Fibroblast of skin of right quadriceps (primary cell): ENCODE measurements at regions not wholly inside any gene's neighbourhood (a gene's known extent, or its start where the extent isn't known, plus 50 kb on each side); places are given as distances from the start of the nearest gene placed in this dataset.
"Not testable (repeated sequence)": the region's sequence is repeated elsewhere in the genome, so short reads cannot be mapped to it uniquely, and the experiment has no call there.

ENCODE experiments used
- DNase-seq: peaks from one replicate; pipeline ENCODE4 v3.0.0-alpha.2; 2013

- DNase-seq, result no peak
These were observed 548.0 kb upstream of the SALL3 start for GRCh38 chr18:78431606-78432005.

DNA sequence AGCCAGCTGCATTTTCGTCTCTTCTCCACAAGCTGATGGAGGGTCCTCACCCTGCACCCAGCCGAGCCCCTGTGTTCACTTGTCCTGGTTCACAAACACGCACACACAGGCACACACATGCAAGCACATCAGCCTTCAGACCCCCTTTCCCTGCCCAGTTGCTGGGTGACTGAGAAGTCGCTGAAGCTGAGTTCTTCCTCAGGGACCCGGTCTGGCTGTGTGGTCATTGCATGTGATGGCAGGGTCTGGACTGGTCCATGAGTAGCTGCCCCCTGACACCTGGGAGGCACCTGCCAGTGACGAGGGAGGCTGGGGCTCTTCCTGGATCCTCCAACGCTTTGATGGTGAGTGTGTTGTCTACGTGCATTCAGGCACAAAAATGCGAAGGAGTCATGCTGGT is 546.1 kb upstream of the SALL3 start:
- DNase-seq, result no peak

DNA sequence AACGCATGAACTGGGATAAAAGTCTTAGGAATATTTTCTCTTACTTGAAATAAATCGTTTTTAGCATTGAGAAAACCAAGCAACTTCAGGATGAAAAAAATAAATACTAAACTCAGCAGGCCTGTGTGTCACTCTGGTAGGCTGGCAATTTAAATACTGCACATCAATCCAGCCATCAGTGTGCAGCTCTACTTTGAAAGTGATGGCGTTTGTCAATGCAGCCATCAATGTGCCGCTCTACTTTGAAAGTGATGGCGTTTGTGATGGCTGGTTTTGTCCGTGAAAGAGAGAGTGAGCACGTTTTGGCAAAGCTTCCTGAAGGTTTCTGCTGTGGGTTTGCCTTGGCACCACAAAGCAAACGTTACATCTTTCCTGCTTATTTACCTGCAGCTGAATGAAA is 543.5 kb upstream of the SALL3 start:
- no peak for DNase-seq

DNA sequence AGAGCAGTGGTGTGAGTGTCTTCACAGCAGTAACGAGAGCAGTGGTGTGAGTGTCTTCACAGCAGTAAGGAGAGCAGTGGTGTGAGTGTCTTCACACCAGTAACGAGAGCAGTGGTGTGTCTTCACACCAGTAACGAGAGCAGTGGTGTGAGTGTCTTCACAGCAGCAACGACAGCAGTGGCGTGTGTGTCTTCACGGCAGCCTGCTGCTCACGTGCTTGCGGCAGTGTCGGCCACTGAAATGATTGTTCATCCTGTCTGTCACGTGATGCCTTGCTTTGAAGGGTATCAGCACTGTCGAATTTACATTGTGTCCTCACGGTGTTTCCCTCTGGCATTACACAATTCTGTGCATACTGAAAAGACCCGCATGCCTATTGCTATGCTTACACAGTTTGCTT is 541.4 kb upstream of the SALL3 start:
- DNase-seq, result not testable (repeated sequence)

DNA sequence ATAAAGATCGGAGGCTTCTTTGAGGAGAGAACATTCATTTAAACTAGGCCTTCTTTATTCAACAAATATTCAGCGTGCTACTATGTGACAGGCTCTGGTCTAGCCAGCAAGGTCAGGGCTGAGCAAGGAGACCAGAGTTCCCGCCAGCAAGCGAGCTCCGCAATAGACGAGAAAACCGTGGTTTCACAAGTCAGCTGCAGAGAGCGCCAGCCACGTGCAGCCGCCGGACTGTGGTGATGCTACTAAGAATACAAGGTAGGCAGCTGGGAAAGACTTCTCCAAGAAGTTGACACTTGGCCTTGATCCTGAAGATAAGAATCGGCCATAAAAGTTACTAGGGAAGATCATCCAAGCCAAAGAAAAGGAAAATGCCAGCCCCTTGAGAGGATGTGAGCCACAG is 533.7 kb upstream of the SALL3 start:
- no peak for DNase-seq

DNA sequence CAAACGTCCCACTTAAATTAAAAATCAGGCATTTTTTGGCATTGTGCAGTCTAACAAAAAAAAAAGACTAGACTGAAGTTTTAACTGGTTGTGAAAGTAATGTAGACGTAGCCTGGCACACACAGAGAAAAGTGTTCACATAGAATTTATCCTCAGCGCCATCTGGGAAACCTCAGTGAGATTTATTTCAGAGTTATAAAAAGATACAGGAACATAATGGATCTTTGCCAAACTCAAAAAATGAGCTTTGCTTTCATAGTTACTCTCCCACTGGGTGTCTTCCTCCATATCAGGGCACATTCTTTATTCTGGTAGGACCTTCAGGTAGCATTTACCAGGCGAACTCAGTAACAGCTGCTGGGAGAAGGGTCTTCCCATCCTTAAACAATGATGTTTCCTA is 532.4 kb upstream of the SALL3 start:
- DNase-seq, result no peak

DNA sequence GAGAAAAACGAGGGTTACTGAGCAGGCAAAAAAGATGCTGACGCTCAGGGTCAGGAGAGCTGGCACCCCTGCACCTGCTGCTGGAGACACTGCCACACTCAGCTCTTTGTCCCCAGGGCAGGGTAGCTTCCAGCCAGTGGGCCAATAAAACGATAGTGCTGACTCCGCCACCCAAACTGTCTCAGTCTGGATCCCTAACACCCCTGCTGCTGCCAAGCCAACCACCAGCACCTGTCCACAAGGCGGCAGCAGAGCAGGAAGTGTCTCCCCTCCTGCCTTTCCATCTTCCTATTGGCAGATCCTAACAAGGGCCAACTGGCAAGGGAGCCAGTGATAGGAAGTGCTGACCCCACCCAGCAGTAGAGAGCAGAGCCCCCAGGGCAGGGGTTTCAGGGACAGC is 531.5 kb upstream of the SALL3 start:
- DNase-seq, result no peak

DNA sequence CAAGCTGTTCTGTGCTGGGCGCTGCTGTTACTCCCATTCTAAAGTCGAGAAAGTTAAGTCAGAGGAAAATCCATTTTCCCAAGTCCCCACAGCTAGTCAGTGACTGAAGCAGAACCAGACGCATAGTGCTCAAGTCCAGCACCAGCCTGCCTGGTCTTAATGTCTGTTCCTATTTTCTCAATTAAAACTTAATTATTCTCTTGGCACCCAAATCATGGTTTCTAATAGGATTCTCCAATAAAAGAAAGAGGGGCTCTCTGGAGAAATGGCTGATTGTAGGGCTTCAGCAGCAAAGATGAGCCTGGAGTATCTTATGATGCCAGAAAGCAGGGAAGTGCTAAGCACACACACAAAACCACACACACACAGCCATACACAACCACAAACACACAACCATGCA is 531.0 kb upstream of the SALL3 start:
- DNase-seq, result no peak

GRCh38 chr18:78454221-78454620 is 525.4 kb upstream of the SALL3 start:
- no peak for DNase-seq

DNA sequence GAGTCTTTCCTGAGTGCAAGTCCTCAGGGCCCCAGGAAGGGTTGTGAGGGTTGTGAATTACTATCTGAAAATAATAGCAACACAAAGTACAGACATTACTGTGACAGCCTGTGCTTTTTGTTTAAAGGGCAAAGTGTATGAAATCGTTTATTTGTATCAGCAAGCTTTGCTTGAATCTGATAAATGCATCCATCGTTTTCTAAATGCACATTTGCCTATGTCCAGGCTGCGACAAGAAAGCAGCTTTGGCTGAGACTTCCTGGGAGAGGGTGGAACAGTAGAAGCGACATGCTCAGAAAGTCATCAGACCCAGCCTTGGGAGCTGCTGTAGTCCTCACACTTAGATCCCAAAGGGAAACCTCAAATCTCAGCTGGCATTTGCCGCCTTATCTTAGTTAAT is 524.2 kb upstream of the SALL3 start:
- no peak for DNase-seq

- no peak for DNase-seq
These were observed 522.6 kb upstream of the SALL3 start for GRCh38 chr18:78457011-78457410.

GRCh38 chr18:78457731-78458130 is 521.9 kb upstream of the SALL3 start:
- no peak for DNase-seq

GRCh38 chr18:78458356-78458755 is 521.3 kb upstream of the SALL3 start:
- no peak for DNase-seq

DNA sequence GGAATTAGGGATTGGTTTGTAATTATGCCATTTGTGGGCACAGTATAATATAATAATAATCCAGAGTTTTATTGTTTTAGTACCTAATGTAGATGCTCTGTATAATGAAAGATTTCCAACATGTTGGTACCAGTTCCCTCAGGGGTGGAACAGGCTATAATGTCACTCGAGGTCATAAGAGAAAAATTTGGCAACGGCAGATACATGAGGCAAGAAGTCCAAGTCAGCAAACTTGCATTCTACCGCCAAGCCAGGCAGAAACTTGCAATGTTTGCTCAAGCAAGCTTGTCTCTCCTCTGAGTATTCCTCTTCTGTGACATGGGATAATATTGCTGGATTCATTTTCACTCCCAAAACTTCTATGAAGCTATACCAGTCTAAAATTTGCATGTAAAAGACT is 520.0 kb upstream of the SALL3 start:
- DNase-seq, result no peak

- DNase-seq, result no peak
These were observed 519.1 kb upstream of the SALL3 start for GRCh38 chr18:78460558-78460957.

- DNase-seq, result no peak
These were observed 506.1 kb upstream of the SALL3 start for GRCh38 chr18:78473563-78473962.

DNA sequence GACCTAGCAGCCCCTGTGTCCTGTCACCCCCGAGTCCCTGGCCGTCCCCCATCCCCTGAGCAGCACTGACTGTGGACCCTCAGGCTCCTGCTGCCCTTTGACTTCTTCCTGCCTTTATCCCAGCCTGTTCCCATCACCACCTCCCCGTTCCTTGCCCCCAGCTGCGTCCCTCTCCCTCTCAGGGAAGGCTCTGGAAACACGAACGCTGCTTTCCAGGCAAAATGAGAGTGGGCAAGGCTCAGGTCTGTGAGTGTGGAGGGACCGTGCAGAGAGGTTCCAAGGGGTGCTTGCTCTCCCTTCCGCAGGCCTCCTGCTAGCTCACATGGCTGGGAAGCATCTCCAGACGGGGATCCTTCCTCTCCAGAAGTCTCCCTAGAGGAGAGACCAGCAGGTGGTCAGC is 501.8 kb upstream of the SALL3 start:
- no peak for DNase-seq

DNA sequence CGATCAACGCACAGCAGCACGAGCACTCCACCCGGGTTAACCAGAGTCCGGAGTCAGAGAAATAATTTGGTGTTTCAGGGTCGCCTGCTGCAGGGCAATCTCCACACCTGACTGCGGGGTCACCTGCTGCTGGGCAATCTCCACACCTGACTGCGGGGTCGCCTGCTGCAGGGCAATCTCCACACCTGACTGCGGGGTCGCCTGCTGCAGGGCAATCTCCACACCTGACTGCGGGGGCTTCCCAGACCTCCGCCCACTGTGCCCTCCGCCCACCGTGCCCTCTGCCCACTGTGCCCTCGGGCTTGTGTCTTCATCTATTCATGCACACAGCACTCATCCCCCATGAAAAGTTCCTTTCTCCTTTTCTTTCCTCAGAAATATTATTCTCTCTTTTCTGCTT is 500.2 kb upstream of the SALL3 start:
- DNase-seq, result no peak

- no peak for DNase-seq
These were observed 499.2 kb upstream of the SALL3 start for GRCh38 chr18:78480262-78481054.

- no peak for DNase-seq
These were observed 497.2 kb upstream of the SALL3 start for GRCh38 chr18:78482378-78482777.

DNA sequence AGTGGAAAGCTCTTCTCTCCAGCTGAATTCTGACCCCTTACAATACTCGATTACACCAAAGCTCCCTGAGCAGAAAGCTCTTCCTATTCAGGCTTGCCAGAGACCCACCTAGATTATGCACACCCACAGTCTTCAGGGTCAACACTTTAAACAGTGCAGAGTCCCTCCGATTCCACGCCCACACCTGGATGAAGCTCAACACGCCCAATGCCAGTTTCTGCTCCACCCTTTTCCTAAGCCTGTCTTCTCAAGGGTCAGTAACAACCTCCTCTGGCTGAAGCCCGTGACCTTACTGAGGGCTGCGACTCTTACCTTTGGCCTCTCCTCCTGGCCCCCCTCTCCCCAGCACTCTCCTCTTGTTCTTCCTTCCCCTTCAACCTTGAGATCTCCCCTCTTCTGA is 492.0 kb upstream of the SALL3 start:
- DNase-seq, result no peak

GRCh38 chr18:78492064-78492812 is 487.4 kb upstream of the SALL3 start:
- no peak for DNase-seq

DNA sequence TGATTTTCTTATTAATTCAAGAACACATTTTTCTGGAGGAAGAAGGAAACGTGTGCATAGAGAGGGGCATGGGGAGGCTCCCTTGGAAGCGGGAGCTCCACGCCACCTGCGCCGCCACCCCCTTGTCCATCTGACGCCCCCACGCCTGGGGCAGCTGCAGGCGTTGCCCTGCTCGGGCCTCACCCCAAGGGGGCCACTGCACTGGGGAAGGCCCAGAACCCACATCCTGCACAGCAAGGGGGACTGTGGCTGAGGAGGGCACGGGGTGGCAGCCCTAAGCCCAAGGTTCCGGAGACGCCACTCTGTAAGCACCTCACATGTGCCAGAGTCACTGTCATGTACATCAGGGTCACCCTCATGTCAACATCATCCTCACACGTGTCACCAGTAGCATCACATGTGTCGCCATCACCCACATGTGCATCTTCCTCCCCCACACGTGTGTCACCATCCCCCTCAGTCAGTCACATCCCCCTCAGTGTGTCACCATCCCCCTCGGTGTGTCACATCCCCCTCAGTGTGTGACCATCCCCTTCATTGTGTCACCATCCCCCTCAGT is 486.7 kb upstream of the SALL3 start:
- DNase-seq, result no peak

DNA sequence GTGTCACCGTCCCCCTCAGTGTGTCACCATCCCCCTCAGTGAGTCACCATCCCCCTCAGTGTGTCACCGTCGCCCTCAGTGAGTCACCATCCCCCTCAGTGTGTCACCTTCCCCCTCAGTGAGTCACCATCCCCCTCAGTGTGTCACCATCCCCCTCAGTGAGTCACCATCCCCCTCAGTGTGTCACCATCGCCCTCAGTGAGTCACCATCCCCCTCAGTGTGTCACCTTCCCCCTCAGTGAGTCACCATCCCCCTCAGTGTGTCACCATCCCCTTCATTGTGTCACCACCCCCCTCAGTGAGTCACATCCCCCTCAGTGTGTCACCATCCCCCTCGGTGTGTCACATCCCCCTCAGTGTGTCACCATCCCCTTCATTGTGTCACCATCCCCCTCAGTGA is 486.1 kb upstream of the SALL3 start:
- not testable (repeated sequence) for DNase-seq
